ENCODE measurements at regions not wholly inside any gene's neighbourhood (a gene's known extent, or its start where the extent isn't known, plus 50 kb on each side); places are given as distances from the start of the nearest gene placed in this dataset.
"Not testable (repeated sequence)": the region's sequence is repeated elsewhere in the genome, so short reads cannot be mapped to it uniquely, and the experiment has no call there.

DNA sequence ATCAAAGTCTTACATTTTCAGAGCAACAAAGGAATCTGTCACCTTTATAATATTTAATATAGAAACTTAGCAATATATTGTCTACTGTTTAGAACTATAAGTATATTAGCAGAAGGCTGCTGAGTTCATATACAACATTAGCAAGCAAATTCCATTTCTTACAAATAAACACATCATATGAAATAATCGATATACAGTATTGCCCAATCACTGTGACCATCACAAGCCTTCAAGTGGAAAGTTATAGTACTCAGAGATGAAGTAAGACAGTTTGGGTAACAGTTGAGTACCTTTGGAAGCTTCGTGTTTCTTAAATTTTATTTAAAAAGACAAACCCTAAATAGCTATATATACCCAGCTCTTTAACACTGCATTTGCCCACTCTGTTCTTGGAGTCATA lies 135.2 kb upstream of the IRX1 start:
- no peak for TF ChIP-seq ARNT (IDR thresholded peaks at IDR 0.05)
- no peak for TF ChIP-seq BHLHE40 (IDR thresholded peaks at IDR 0.05; ENCODE audit: borderline replicate concordance)
- TF ChIP-seq HDGF (IDR thresholded peaks at IDR 0.05; ENCODE audit: borderline replicate concordance), result no peak
- no peak for TF ChIP-seq FOXA1 (IDR thresholded peaks at IDR 0.05)
- no peak for TF ChIP-seq L3MBTL2 (conservative IDR thresholded peaks at IDR 0.05)
- TF ChIP-seq ELF4 (IDR thresholded peaks at IDR 0.05), result no peak
- TF ChIP-seq SP1 (IDR thresholded peaks at IDR 0.05), result no peak
- no peak for TF ChIP-seq TARDBP (IDR thresholded peaks at IDR 0.05)
- TF ChIP-seq FOXM1 (IDR thresholded peaks at IDR 0.05; ENCODE audit: borderline replicate concordance), result no peak
- POLR2A ChIA-PET, result no interaction called here
- CTCF ChIA-PET, result no interaction called here
- no peak for DNase-seq (ENCODE audit: extremely low spot score)

DNA sequence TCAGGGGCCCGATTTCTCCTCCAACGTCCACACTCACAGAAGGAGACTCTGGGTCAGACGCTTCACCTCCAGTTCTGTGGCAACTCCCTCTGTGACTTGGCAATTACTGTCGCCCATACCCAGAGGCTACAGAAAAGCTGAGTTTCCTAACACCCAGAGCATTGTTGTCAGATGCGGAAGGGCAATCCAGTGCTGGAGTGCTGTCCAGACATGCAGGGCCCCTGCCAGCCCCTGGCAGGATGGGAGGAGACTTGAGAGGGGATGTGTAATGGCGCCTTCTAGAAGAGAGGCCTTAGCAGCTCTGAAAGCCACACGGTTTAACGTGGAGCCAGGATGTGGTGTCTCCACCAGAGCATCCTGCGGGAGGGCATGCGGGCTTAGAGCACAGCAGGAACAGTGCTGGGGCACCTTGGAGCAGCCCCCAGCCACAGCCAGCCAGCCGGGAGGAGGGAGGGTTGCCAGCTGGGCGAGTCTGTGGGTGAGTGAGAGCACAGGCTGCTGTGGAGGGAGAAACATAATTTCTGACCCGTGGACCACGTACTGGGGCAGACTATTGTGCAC lies 139.4 kb upstream of the IRX1 start:
- ChIA-PET POLR2A (no interaction called here), CTCF (no interaction called here)
- DNase-seq (ENCODE audit: extremely low spot score), result no peak
- TF ChIP-seq ARNT (IDR thresholded peaks at IDR 0.05) (no peak), SUZ12 (IDR thresholded peaks at IDR 0.05) (no peak), FOXA1 (IDR thresholded peaks at IDR 0.05) (no peak), CTBP1 (IDR thresholded peaks at IDR 0.05; ENCODE audit: borderline replicate concordance) (no peak), BHLHE40 (IDR thresholded peaks at IDR 0.05; ENCODE audit: borderline replicate concordance) (no peak), ELF4 (IDR thresholded peaks at IDR 0.05) (no peak), FOXK2 (IDR thresholded peaks at IDR 0.05) (no peak), TARDBP (IDR thresholded peaks at IDR 0.05) (no peak), HDGF (IDR thresholded peaks at IDR 0.05; ENCODE audit: borderline replicate concordance) (no peak), ZNF384 (IDR thresholded peaks at IDR 0.05) (no peak), LEF1 (IDR thresholded peaks at IDR 0.05; ENCODE audit: borderline replicate concordance) (no peak), L3MBTL2 (conservative IDR thresholded peaks at IDR 0.05) (no peak), FOXM1 (IDR thresholded peaks at IDR 0.05; ENCODE audit: borderline replicate concordance) (no peak)

DNA sequence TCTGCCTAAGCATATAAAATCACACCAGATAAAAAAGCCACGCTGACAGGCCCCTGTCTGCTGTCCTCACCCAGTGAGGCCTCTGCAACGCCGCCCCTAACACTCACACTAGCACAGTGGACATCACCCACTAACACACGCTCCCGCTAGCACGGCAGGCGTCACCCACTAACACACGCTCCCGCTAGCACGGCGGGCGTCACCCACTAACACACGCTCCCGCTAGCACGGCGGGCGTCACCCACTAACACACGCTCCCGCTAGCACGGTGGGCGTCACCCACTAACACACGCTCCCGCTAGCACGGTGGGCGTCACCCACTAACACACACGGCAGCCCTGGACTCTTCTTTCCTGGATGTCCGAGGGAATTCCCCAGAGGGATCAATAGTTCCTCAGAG lies 141.6 kb upstream of the IRX1 start:
- POLR2A ChIA-PET; CTCF ChIA-PET; DNase-seq (ENCODE audit: extremely low spot score): not testable (repeated sequence)

DNA sequence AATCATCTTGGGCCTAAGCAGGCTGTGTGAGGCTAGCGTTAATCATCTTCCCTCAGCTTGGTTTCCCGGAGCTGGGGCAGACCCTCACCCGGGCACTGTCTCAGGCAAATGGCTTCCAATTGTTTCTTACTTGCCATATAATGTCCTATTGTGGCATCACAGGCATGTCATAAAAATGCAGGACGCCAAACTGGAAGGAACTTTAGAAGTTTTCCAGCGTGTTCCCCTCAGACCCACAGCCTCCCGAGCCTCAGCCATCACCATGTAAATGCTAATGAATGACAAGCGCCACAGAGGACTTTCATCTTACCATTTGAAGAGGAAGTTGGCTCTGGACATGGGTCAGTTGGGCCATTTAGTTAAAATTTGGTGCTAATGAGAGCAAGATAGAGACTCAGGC lies 143.0 kb upstream of the IRX1 start:
- POLR2A ChIA-PET, result no interaction called here

DNA sequence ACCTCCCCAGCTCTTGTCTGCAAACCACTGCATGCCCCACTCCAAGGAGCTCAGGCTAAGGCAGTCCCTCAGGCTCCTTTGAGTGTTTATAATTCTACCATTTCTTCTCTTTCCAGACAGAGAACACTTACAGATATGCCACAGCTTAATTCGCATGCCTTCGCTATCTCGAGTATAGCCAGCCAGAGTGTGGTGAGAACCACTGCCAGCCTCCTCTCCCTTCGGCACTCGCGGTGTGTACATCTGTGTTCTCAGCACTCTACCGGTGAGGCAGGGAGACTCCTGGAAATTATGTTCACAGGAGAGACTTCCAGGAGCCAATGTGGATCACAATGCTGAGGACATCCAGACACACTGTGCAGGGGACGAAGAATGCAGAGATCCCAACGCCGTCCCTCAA lies 143.7 kb upstream of the IRX1 start:
- POLR2A ChIA-PET, result no interaction called here
- no peak for DNase-seq (ENCODE audit: extremely low spot score)
- CTCF ChIA-PET, result no interaction called here
- TF ChIP-seq TARDBP (IDR thresholded peaks at IDR 0.05) (no peak), CTBP1 (IDR thresholded peaks at IDR 0.05; ENCODE audit: borderline replicate concordance) (no peak), FOXK2 (IDR thresholded peaks at IDR 0.05) (no peak), ZNF384 (IDR thresholded peaks at IDR 0.05) (no peak), FOXA1 (IDR thresholded peaks at IDR 0.05) (no peak), SUZ12 (IDR thresholded peaks at IDR 0.05) (no peak), ARNT (IDR thresholded peaks at IDR 0.05) (no peak), NFRKB (IDR thresholded peaks at IDR 0.05) (no peak), FOXM1 (IDR thresholded peaks at IDR 0.05; ENCODE audit: borderline replicate concordance) (no peak), SP1 (IDR thresholded peaks at IDR 0.05) (no peak), LEF1 (IDR thresholded peaks at IDR 0.05; ENCODE audit: borderline replicate concordance) (no peak), BHLHE40 (IDR thresholded peaks at IDR 0.05; ENCODE audit: borderline replicate concordance) (no peak), HDGF (IDR thresholded peaks at IDR 0.05; ENCODE audit: borderline replicate concordance) (no peak), ELF4 (IDR thresholded peaks at IDR 0.05) (no peak), L3MBTL2 (conservative IDR thresholded peaks at IDR 0.05) (no peak)
- TF ChIP-seq, protein P1, sequence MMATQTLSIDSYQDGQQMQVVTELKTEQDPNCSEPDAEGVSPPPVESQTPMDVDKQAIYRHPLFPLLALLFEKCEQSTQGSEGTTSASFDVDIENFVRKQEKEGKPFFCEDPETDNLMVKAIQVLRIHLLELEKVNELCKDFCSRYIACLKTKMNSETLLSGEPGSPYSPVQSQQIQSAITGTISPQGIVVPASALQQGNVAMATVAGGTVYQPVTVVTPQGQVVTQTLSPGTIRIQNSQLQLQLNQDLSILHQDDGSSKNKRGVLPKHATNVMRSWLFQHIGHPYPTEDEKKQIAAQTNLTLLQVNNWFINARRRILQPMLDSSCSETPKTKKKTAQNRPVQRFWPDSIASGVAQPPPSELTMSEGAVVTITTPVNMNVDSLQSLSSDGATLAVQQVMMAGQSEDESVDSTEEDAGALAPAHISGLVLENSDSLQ (IDR thresholded peaks at IDR 0.05), result no peak

More for the DNA sequence above, 143.0 kb upstream of the IRX1 start:
- CTCF ChIA-PET, result interaction anchor here (0.7 kb wide), 1 partner anchor 1261 kb away, joined by 3 read pairs; no protein-coding TSS in a partner anchor
- TF ChIP-seq NFRKB (IDR thresholded peaks at IDR 0.05), result no peak
- no peak for TF ChIP-seq HDGF (IDR thresholded peaks at IDR 0.05; ENCODE audit: borderline replicate concordance)
- no peak for TF ChIP-seq BHLHE40 (IDR thresholded peaks at IDR 0.05; ENCODE audit: borderline replicate concordance)
- TF ChIP-seq SP1 (IDR thresholded peaks at IDR 0.05), result no peak
- no peak for TF ChIP-seq L3MBTL2 (conservative IDR thresholded peaks at IDR 0.05)
- no peak for TF ChIP-seq LEF1 (IDR thresholded peaks at IDR 0.05; ENCODE audit: borderline replicate concordance)
- TF ChIP-seq ZNF384 (IDR thresholded peaks at IDR 0.05), result no peak
- TF ChIP-seq, protein P1 (IDR thresholded peaks at IDR 0.05), result no peak
- TF ChIP-seq FOXA1 (IDR thresholded peaks at IDR 0.05), result no peak
- no peak for TF ChIP-seq CTBP1 (IDR thresholded peaks at IDR 0.05; ENCODE audit: borderline replicate concordance)
- no peak for TF ChIP-seq FOXK2 (IDR thresholded peaks at IDR 0.05)
- no peak for TF ChIP-seq ARNT (IDR thresholded peaks at IDR 0.05)
- TF ChIP-seq SUZ12 (IDR thresholded peaks at IDR 0.05), result no peak
- no peak for TF ChIP-seq TARDBP (IDR thresholded peaks at IDR 0.05)
- no peak for TF ChIP-seq ELF4 (IDR thresholded peaks at IDR 0.05)
- no peak for TF ChIP-seq FOXM1 (IDR thresholded peaks at IDR 0.05; ENCODE audit: borderline replicate concordance)
- no peak for DNase-seq (ENCODE audit: extremely low spot score)

DNA sequence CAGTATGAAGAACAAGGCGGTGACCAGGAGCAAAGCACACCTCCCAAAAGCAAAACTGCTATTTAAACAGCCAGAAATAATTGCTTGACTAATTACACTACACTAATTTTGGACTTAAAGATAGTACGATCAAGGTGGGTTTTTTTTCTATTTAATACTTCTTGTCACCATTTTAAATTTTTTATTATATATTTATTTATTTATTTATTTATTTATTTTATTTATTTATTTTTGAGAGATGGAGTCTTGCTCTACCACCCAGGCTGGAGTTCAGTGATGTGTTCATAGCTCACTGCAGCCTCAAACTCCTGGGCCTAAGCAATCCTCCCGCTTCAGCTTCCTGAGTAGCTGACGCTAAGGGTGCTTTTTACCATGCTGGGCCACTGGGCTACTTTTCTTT lies 146.2 kb upstream of the IRX1 start:
- ChIA-PET CTCF (no interaction called here), POLR2A (no interaction called here)
- TF ChIP-seq L3MBTL2 (conservative IDR thresholded peaks at IDR 0.05) (no peak), CTBP1 (IDR thresholded peaks at IDR 0.05; ENCODE audit: borderline replicate concordance) (no peak), HDGF (IDR thresholded peaks at IDR 0.05; ENCODE audit: borderline replicate concordance) (no peak), NFRKB (IDR thresholded peaks at IDR 0.05) (no peak), FOXK2 (IDR thresholded peaks at IDR 0.05) (no peak), SP1 (IDR thresholded peaks at IDR 0.05) (no peak)
- TF ChIP-seq, protein P1 (IDR thresholded peaks at IDR 0.05), result no peak
- DNase-seq (ENCODE audit: extremely low spot score), result no peak

Data from HEK293T (cell line).